Nephron progenitor cell (in vitro differentiated cells): ENCODE measurements at regions not wholly inside any gene's neighbourhood (a gene's known extent, or its start where the extent isn't known, plus 50 kb on each side); places are given as distances from the start of the nearest gene placed in this dataset.

Source experiments
- DNase-seq: peaks from one replicate; pipeline ENCODE4 v3.0.0; 2021
- H3K27ac Mint-ChIP-seq: 2 replicates; pipeline ENCODE4 v1.8.0; 2021; ENCODE audit warnings: mild to moderate bottlenecking, moderate library complexity, mixed read lengths
- H3K27me3 Mint-ChIP-seq: 2 replicates; pipeline ENCODE4 v1.8.0; 2021; ENCODE audit warnings: mild to moderate bottlenecking, low read depth, mixed read lengths; ENCODE audit not compliant: poor library complexity
- H3K36me3 Mint-ChIP-seq: 2 replicates; pipeline ENCODE4 v1.8.0; 2021; ENCODE audit warnings: low read depth, mixed read lengths
- H3K4me1 Mint-ChIP-seq: 2 replicates; pipeline ENCODE4 v1.8.0; 2021; ENCODE audit warnings: mixed read lengths
- H3K4me3 Mint-ChIP-seq: 2 replicates; pipeline ENCODE4 v1.8.0; 2021; ENCODE audit warnings: mild to moderate bottlenecking, moderate library complexity, mixed read lengths
- H3K9me3 Mint-ChIP-seq: 2 replicates; pipeline ENCODE4 v1.8.0; 2021; ENCODE audit warnings: mild to moderate bottlenecking, moderate library complexity, mixed read lengths
- TF ChIP-seq, protein P1 (sequence below): fragments of 200-600 bp; sonication (generic); IDR thresholded peaks from 2 replicates; pipeline ENCODE4 v1.5.0; 2021; ENCODE audit warnings: antibody characterized with exemption

DNA sequence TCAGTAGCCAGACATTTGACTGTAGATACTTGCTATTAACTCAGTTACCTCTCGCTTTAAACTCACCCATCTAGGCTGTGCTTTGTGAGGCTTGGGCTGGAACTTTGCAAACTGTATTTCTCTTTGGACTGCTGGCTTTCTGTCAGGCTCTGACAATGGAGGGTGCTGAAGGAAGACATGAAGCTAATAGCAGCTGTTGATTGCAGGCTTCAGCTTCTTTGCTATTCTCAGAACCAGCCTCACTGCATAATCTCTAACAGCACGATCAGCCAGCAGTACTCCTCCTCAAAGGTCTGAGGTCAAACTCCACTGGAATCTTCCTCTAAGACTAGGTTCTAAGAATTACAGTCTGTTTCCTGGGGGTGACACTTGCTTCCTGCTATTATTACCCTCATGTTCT, 295.6 kb downstream of the ZBBX start:
- Mint-ChIP-seq H3K4me3 (no peak overlapping the region), H3K4me1 (peaks cover 24% of the 10 kb centered on the region), H3K36me3 (no peaks in the 10 kb centered on the region), H3K27me3 (no peaks in the 10 kb centered on the region), H3K27ac (peak overlapping the region; percentile 41), H3K9me3 (no peaks in the 10 kb centered on the region)
- DNase-seq, result peak; percentile 3
- TF ChIP-seq, protein P1, sequence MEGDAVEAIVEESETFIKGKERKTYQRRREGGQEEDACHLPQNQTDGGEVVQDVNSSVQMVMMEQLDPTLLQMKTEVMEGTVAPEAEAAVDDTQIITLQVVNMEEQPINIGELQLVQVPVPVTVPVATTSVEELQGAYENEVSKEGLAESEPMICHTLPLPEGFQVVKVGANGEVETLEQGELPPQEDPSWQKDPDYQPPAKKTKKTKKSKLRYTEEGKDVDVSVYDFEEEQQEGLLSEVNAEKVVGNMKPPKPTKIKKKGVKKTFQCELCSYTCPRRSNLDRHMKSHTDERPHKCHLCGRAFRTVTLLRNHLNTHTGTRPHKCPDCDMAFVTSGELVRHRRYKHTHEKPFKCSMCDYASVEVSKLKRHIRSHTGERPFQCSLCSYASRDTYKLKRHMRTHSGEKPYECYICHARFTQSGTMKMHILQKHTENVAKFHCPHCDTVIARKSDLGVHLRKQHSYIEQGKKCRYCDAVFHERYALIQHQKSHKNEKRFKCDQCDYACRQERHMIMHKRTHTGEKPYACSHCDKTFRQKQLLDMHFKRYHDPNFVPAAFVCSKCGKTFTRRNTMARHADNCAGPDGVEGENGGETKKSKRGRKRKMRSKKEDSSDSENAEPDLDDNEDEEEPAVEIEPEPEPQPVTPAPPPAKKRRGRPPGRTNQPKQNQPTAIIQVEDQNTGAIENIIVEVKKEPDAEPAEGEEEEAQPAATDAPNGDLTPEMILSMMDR, result no peak

DNA sequence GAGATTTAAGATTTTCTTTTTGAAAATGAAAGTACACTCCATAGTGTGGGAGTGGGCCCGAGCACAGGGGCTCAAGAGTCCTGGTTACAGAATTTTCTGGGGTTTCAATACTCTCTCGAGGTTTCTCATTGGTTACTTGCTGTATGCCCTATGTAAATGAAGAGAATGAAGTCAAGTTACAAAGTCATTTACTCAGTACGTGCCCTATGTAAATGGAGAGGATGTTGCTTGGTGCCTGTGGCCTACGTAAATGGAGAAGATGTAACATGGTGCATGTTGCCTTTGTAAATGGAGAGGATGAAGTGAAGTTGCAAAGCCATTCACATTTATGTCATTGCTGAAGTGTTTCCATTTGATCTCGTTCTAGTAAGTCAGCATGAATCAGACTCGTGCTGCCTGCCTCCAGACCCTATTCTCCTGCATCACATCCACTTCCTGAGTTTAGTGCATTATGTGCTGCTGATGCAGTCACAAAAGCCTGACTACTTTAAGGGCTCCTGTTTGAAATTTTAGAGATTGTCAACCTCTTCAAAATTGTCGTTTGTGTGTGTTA, 302.0 kb downstream of the ZBBX start:
- H3K4me3 Mint-ChIP-seq, result no peak overlapping the region
- H3K4me1 Mint-ChIP-seq, result peaks cover 14% of the 10 kb centered on the region
- TF ChIP-seq, protein P1, result no peak
- DNase-seq, result no peak
- no peaks in the 10 kb centered on the region for H3K9me3 Mint-ChIP-seq
- no peaks in the 10 kb centered on the region for H3K36me3 Mint-ChIP-seq
- H3K27ac Mint-ChIP-seq, result no peak overlapping the region
- H3K27me3 Mint-ChIP-seq, result no peaks in the 10 kb centered on the region

DNA sequence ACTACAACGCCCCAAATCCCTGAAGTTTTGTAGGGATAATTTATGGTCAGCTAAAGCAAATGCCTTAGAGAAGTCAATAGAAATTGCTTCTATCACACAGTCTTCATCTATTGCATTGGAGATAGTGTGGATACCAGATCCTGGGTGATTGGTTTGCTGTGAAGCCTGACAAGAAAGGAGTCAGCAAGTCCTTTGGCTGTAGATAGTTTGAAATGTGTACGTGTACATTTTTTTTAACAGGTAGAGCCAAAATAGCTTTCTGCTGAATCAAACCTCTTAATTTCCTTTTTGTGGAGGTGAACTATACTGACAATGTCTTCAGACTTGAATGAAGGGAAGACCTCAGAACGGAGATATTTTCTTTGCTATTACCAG, 312.3 kb downstream of the ZBBX start:
- no peak for DNase-seq
- Mint-ChIP-seq H3K4me1 (no peaks in the 10 kb centered on the region), H3K27me3 (peaks cover 4% of the 10 kb centered on the region), H3K4me3 (no peak overlapping the region), H3K36me3 (no peaks in the 10 kb centered on the region), H3K27ac (no peak overlapping the region), H3K9me3 (no peaks in the 10 kb centered on the region)
- TF ChIP-seq, protein P1, result no peak

DNA sequence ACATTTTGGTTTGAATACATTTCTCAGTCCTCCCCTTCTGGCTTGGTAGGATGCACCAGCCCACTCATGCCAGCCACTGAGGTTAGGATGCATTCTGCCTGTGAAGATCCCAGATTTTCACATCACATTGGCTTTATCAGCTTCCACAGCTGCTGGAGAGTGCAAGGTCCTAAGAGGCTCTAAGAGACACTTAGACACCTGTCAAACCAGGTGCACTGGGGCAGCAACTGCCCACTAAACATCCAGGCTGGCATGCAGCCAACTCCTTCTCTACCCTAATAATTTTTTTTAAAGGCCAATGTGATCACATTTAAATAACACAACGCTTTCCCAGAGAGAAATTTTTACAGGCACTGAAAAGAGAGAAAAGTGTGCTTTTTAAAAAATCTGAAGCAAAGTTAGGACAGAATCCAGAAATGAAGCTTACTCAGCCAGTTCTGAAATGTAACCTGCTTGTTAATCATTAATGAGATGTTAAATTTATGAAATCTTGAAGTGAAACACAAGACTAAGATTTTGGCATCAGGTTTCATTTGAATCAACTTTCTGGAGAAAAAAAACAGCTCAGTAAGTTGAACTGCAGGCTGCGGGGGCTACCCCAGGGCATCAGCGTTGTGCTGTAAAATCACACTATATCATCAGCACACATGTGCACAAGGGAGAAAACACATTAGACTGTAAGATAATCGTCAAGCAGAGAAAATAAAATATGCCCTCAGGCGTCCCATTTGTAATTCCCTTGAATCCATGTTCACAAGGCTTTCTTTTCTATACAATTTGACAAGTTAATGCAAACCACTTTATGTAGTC, 312.9 kb downstream of the ZBBX start:
- no peaks in the 10 kb centered on the region for H3K36me3 Mint-ChIP-seq
- peaks cover 4% of the 10 kb centered on the region for H3K27me3 Mint-ChIP-seq
- peak overlapping the region; percentile 20 for H3K27ac Mint-ChIP-seq
- no peak overlapping the region for H3K4me3 Mint-ChIP-seq
- H3K4me1 Mint-ChIP-seq, result no peaks in the 10 kb centered on the region
- TF ChIP-seq, protein P1, result no peak
- no peaks in the 10 kb centered on the region for H3K9me3 Mint-ChIP-seq
- DNase-seq, result no peak

DNA sequence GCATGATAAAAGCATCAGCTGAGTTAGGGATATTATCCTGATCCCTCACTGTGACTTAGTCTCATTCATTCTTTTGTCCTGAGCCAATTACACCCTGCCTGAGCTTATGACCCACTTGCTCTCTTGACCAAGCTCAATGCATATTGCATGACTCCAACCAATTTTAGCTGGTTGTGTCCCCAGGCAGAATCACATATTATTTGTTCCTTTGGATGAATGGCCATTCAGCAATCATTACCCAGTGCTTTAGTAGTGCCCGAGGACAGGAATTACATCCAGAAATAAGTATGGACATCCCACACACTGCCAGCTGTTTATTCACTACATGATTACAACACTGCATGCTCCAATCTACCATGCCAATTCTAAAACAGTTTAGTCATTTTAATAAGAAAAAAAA, 322.5 kb downstream of the ZBBX start:
- no peak for DNase-seq
- no peaks in the 10 kb centered on the region for H3K4me1 Mint-ChIP-seq
- no peaks in the 10 kb centered on the region for H3K9me3 Mint-ChIP-seq
- no peak overlapping the region for H3K4me3 Mint-ChIP-seq
- TF ChIP-seq, protein P1, result no peak
- H3K36me3 Mint-ChIP-seq, result no peaks in the 10 kb centered on the region
- H3K27me3 Mint-ChIP-seq, result peaks cover 4% of the 10 kb centered on the region
- H3K27ac Mint-ChIP-seq, result no peak overlapping the region

DNA sequence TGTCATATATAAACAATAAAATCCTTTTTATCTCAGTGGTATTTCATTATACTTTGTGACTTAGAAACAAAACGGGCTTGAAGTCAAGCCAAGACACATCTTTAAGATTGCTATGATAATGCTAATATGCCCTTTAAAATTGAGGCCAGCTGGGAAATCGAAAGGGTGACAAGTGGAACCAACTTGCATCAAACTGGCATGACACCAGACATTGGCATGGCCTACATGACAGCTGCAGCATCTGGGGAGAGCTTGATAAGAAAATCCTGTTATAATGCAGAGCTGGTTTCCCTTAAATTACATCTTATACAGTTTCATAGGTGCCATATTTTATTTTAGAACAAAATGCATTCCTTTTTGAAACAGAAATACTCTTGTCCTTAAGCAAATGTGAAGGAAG, 325.2 kb downstream of the ZBBX start:
- TF ChIP-seq, protein P1, result no peak
- H3K9me3 Mint-ChIP-seq, result no peaks in the 10 kb centered on the region
- H3K4me1 Mint-ChIP-seq, result no peaks in the 10 kb centered on the region
- no peaks in the 10 kb centered on the region for H3K27me3 Mint-ChIP-seq
- H3K27ac Mint-ChIP-seq, result no peak overlapping the region
- no peak for DNase-seq
- no peaks in the 10 kb centered on the region for H3K36me3 Mint-ChIP-seq
- H3K4me3 Mint-ChIP-seq, result no peak overlapping the region
